ENCODE measurements at regions not wholly inside any gene's neighbourhood (a gene's known extent, or its start where the extent isn't known, plus 50 kb on each side); places are given as distances from the start of the nearest gene placed in this dataset.

DNA sequence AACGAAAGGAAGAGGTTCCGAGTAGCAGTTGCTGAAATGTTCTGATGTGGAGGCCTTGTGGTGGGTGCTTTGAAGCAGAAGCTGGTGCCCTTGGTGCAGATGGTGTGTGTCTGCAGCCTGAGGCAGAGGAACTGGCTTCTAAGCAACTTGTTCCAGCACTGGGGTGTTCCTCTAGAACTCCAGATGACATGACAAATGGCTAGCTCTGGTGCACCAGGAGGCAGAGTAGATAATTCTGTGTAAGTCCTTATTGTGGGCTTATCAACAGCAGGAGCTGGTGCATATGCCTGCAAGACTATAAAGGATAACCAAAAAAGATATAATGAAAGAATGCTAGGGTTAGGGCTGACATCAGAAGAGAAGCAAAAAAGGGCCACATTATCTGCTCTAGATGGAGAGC, 76.5 kb downstream of the ARL5B start:
- no peaks in the 10 kb centered on the region for H3K4me1 ChIP-seq (ENCODE audit: insufficient read depth)
- no peak overlapping the region for H3K4me3 ChIP-seq
- no peak for TF ChIP-seq EP300 (IDR thresholded peaks at IDR 0.05)
- TF ChIP-seq POLR2A (IDR thresholded peaks at IDR 0.05), result no peak
- no peak for TF ChIP-seq CTCF (IDR thresholded peaks at IDR 0.05)
- no peaks in the 10 kb centered on the region for H3K36me3 ChIP-seq
- no peak overlapping the region for H3K27ac ChIP-seq
- H3K9me3 ChIP-seq, result no peaks in the 10 kb centered on the region
- intact Hi-C loops (cut with DNase I), result no loop called here
- WGBS, 3 donors, result 89 to 92% (median 91%) methylated on average over 2 of the region's 2 CpGs
- H3K27me3 ChIP-seq, result no peaks in the 10 kb centered on the region
- no peak for DNase-seq

DNA sequence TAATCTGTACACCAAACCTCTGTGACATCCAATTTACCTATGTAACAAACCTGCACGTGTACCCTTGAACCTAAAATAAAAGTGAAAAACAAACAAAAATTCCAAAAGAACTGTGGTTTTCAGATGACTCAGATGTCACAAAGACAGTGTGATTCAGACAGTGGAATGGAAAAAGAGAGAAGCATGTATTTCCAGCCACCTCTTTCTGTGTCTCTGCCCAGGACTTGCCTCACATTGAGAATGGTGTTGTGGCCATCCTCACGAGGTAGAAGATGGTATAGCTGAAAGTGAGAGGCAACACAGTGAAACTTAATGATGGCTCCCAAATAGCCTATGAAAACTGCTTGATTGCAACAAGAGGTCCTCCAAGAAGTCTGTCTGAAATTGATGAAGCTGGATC, 78.0 kb downstream of the ARL5B start:
- Histone ChIP-seq H3K4me3 (no peak overlapping the region), H3K27me3 (no peaks in the 10 kb centered on the region), H3K9me3 (no peaks in the 10 kb centered on the region), H3K36me3 (no peaks in the 10 kb centered on the region), H3K27ac (no peak overlapping the region), H3K4me1 (ENCODE audit: insufficient read depth) (no peaks in the 10 kb centered on the region)
- WGBS, 3 donors, result 63 to 71% (median 68%) methylated on average over 2 of the region's 2 CpGs
- intact Hi-C loops (cut with DNase I), result no loop called here
- TF ChIP-seq POLR2A (IDR thresholded peaks at IDR 0.05) (no peak), CTCF (IDR thresholded peaks at IDR 0.05) (no peak), EP300 (IDR thresholded peaks at IDR 0.05) (no peak)
- DNase-seq, result no peak

- 77 to 86% (median 81%) methylated on average over 8 of the region's 8 CpGs for WGBS, 3 donors
- no peak for DNase-seq
- Histone ChIP-seq H3K27ac (no peak overlapping the region), H3K4me1 (ENCODE audit: insufficient read depth) (no peaks in the 10 kb centered on the region), H3K9me3 (no peaks in the 10 kb centered on the region), H3K4me3 (no peak overlapping the region), H3K36me3 (no peaks in the 10 kb centered on the region), H3K27me3 (no peaks in the 10 kb centered on the region)
- TF ChIP-seq CTCF (IDR thresholded peaks at IDR 0.05) (no peak), EP300 (IDR thresholded peaks at IDR 0.05) (no peak), POLR2A (IDR thresholded peaks at IDR 0.05) (no peak)
- intact Hi-C loops (cut with DNase I), result no loop called here
Observed at GRCh38 chr10:18737841-18738240, 78.6 kb downstream of the ARL5B start.

GRCh38 chr10:18738835-18739234, 79.6 kb downstream of the ARL5B start:
- Histone ChIP-seq H3K27me3 (no peaks in the 10 kb centered on the region), H3K36me3 (no peaks in the 10 kb centered on the region), H3K4me1 (ENCODE audit: insufficient read depth) (no peaks in the 10 kb centered on the region), H3K27ac (no peak overlapping the region), H3K9me3 (no peaks in the 10 kb centered on the region), H3K4me3 (no peak overlapping the region)
- TF ChIP-seq POLR2A (IDR thresholded peaks at IDR 0.05) (no peak), CTCF (IDR thresholded peaks at IDR 0.05) (no peak), EP300 (IDR thresholded peaks at IDR 0.05) (no peak)
- DNase-seq, result no peak
- 65 to 76% (median 73%) methylated on average over 3 of the region's 3 CpGs for WGBS, 3 donors
- intact Hi-C loops (cut with DNase I), result no loop called here

GRCh38 chr10:18743926-18744325, 84.7 kb downstream of the ARL5B start:
- H3K9me3 ChIP-seq, result no peaks in the 10 kb centered on the region
- H3K4me1 ChIP-seq (ENCODE audit: insufficient read depth), result no peaks in the 10 kb centered on the region
- H3K36me3 ChIP-seq, result no peaks in the 10 kb centered on the region
- H3K27me3 ChIP-seq, result no peaks in the 10 kb centered on the region
- no peak overlapping the region for H3K4me3 ChIP-seq
- DNase-seq, result no peak
- TF ChIP-seq POLR2A (IDR thresholded peaks at IDR 0.05), result no peak
- no peak for TF ChIP-seq CTCF (IDR thresholded peaks at IDR 0.05)
- TF ChIP-seq EP300 (IDR thresholded peaks at IDR 0.05), result no peak
- H3K27ac ChIP-seq, result no peak overlapping the region
- intact Hi-C loops (cut with DNase I), result no loop called here

All from ovary (tissue), 7 donors.